Right forelimb (tissue), 1 donor: ENCODE measurements at regions not wholly inside any gene's neighbourhood (a gene's known extent, or its start where the extent isn't known, plus 50 kb on each side); places are given as distances from the start of the nearest gene placed in this dataset.

Experiments
- DNase-seq: peaks from one replicate; pipeline ENCODE4 v3.0.0-alpha.2; 2018

- no peak for DNase-seq
Measured at GRCh38 chr16:89043636-89044417, 49.8 kb upstream of the ACSF3 start.
